DOHH2 (cell line): ENCODE measurements at regions not wholly inside any gene's neighbourhood (a gene's known extent, or its start where the extent isn't known, plus 50 kb on each side); places are given as distances from the start of the nearest gene placed in this dataset.

Experiments
- EZH2phosphoT487 ChIP-seq: fragments of 200-600 bp; sonication (generic); IDR thresholded peaks from 2 replicates; pipeline ENCODE4 v1.6.1; 2017; ENCODE audit warnings: borderline replicate concordance, mild to moderate bottlenecking, antibody characterized with exemption, low read length, moderate library complexity, mixed read lengths
- TF ChIP-seq, protein P1 (sequence below): fragments of 200-600 bp; sonication (generic); IDR thresholded peaks from one replicate; pipeline ENCODE4 v1.5.1; 2014; ENCODE audit warnings: antibody characterized with exemption, mild to moderate bottlenecking, low read depth, low read length; ENCODE audit not compliant: poor library complexity, severe bottlenecking

DNA sequence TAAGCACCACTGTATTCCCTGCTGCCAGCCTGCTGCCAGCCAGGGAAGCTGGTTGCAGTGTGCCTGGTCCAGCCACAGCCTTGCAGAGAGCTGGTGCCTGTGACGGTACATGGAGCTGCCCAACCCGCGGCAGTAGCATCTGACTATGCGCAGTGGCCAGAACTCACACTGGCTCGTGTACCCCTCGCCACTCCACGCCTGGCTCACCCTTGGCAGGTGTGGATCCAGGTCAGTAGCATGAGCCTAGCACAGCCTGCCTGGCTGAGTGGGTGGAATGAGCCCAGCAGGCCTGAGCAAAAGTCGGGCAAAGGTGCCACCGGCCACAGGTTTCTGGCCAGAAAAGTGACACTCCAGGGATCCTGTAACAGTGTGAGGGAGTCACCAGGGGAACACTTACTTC is 361.7 kb upstream of the MAP3K7 start:
- TF ChIP-seq, protein P1, sequence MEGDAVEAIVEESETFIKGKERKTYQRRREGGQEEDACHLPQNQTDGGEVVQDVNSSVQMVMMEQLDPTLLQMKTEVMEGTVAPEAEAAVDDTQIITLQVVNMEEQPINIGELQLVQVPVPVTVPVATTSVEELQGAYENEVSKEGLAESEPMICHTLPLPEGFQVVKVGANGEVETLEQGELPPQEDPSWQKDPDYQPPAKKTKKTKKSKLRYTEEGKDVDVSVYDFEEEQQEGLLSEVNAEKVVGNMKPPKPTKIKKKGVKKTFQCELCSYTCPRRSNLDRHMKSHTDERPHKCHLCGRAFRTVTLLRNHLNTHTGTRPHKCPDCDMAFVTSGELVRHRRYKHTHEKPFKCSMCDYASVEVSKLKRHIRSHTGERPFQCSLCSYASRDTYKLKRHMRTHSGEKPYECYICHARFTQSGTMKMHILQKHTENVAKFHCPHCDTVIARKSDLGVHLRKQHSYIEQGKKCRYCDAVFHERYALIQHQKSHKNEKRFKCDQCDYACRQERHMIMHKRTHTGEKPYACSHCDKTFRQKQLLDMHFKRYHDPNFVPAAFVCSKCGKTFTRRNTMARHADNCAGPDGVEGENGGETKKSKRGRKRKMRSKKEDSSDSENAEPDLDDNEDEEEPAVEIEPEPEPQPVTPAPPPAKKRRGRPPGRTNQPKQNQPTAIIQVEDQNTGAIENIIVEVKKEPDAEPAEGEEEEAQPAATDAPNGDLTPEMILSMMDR, result no peak
- no peak for TF ChIP-seq EZH2phosphoT487
